K562 (cell line): ENCODE measurements at regions not wholly inside any gene's neighbourhood (a gene's known extent, or its start where the extent isn't known, plus 50 kb on each side); places are given as distances from the start of the nearest gene placed in this dataset.

Experiments used
- ATAC-seq: fragments of 200-7000 bp; cut with Tn5 transposase; 3 replicates; pipeline ENCODE4 v1.9.1; 2020; ENCODE audit warnings: moderate library complexity
- BruUV-seq: library from RNA; stranded (reverse); fragments of 400-500 nt; replicated peaks from 2 replicates; lab custom pipeline; 2021; lab: Mats Ljungman, UMichigan
- CTCF ChIA-PET: fragments of 300-600 bp; formaldehyde crosslinking; extraction: SDS; loops from one replicate; lab custom pipeline; 2021; ENCODE audit warnings: low intra/inter-chr PET ratio; lab: Yijun Ruan, JAX
- POLR2A ChIA-PET: fragments of 300-600, 350-650 bp; sonication (Branson Sonifier 250); formaldehyde crosslinking; extraction: SDS; loops from one replicate; lab custom pipeline; 2021; ENCODE audit warnings: antibody characterized with exemption, inconsistent platforms; lab: Yijun Ruan, JAX
- DNase-seq, 4 experiments: peaks; one replicate each; pipeline versions ENCODE4 v3.0.0 to v3.0.0-alpha.2; 2011 to 2018; ENCODE audit warnings: low spot score in 3 of 4, mixed read lengths in 3 of 4; ENCODE audit errors: extremely low read depth in 1 of 4
- FAIRE-seq: peaks from 2 replicates; lab custom pipeline; 2011; peaks lifted over from hg19 to GRCh38; lab: Jason Lieb, UNC
- H2AFZ ChIP-seq: 2 replicates; pipeline ENCODE4 v1.6.0; 2011; ENCODE audit warnings: low read depth, low read length, control low read depth, inconsistent platforms
- H3K27ac ChIP-seq: fragments of 200-600 bp; 3 replicates; pipeline ENCODE4 v1.8.0; 2011; ENCODE audit warnings: low read depth, mild to moderate bottlenecking, control low read depth, inconsistent platforms, low read length, moderate library complexity, mixed read lengths; ENCODE audit errors: extremely low read depth
- H3K27me3 ChIP-seq, 2 experiments: fragments of 300-600 bp in 1 of 2; 2 replicates in 1 of 2; 3 replicates in 1 of 2; pipeline versions ENCODE4 v1.6.0 to v1.8.0; 2011; ENCODE audit warnings: inconsistent platforms in 2 of 2, low read length in 2 of 2, mild to moderate bottlenecking in 1 of 2, mixed read lengths in 1 of 2, moderate library complexity in 1 of 2; ENCODE audit not compliant: control insufficient read depth in 2 of 2, insufficient read depth in 2 of 2
- H3K36me3 ChIP-seq: fragments of 300-600 bp; 3 replicates; pipeline ENCODE4 v1.8.0; 2011; ENCODE audit warnings: mild to moderate bottlenecking, low read length, inconsistent platforms; ENCODE audit not compliant: control insufficient read depth, insufficient read depth
- H3K4me1 ChIP-seq, 2 experiments: fragments of 200-600 bp in 1 of 2; replicated peaks in 1 of 2; 2 replicates in 1 of 2; 3 replicates in 1 of 2; pipeline versions ENCODE4 v1.5.1 to v1.8.0; 2011; ENCODE audit warnings: inconsistent platforms in 2 of 2, low read length in 2 of 2, mild to moderate bottlenecking in 1 of 2, mixed read lengths in 1 of 2, moderate library complexity in 1 of 2; ENCODE audit not compliant: control insufficient read depth in 2 of 2, insufficient read depth in 2 of 2
- H3K4me2 ChIP-seq: 2 replicates; pipeline ENCODE4 v1.6.1; 2011; ENCODE audit warnings: low read length, control low read depth, inconsistent platforms, mixed read lengths; ENCODE audit not compliant: insufficient read depth
- H3K4me3 ChIP-seq: fragments of 200-600 bp; sonication (generic), shearing (Covaris generic); 2 replicates; pipeline ENCODE4 v1.5.1; 2016; ENCODE audit warnings: control low read depth, inconsistent platforms
- H3K79me2 ChIP-seq: fragments of 200-600 bp; 3 replicates; pipeline ENCODE4 v1.8.0; 2011; ENCODE audit warnings: low read length, inconsistent platforms; ENCODE audit not compliant: control insufficient read depth, insufficient read depth
- H3K9ac ChIP-seq, 2 experiments: 2 replicates each; pipeline versions ENCODE4 v1.6.0 to v1.6.1; 2011; ENCODE audit warnings: low read depth in 2 of 2, low read length in 2 of 2, control low read depth in 1 of 2, inconsistent platforms in 1 of 2, mild to moderate bottlenecking in 1 of 2, mixed read lengths in 1 of 2; ENCODE audit not compliant: insufficient read depth in 1 of 2
- H3K9me1 ChIP-seq: one replicate; pipeline ENCODE4 v1.6.0; 2011; ENCODE audit warnings: inconsistent platforms, mild to moderate bottlenecking, low read length, moderate library complexity; ENCODE audit not compliant: control insufficient read depth, insufficient read depth
- H3K9me3 ChIP-seq: replicated peaks from 2 replicates; pipeline ENCODE4 v1.5.1; 2011; ENCODE audit warnings: low read depth, low read length, inconsistent platforms; ENCODE audit not compliant: control insufficient read depth, insufficient read depth
- H4K20me1 ChIP-seq: replicated peaks from 2 replicates; pipeline ENCODE4 v1.6.1; 2011; ENCODE audit warnings: low read length, inconsistent platforms, mixed read lengths; ENCODE audit not compliant: control insufficient read depth, insufficient read depth
- RBM15 ChIP-seq: fragments of 200-400 bp; formaldehyde crosslinking; IDR thresholded peaks from 2 replicates; pipeline ENCODE4 v1.6.1; 2018; ENCODE audit warnings: mild to moderate bottlenecking, low read length, moderate library complexity; ENCODE audit not compliant: insufficient read depth
- SMARCA4 ChIP-seq: fragments of 450-650 bp; IDR thresholded peaks from 2 replicates; pipeline ENCODE4 v1.6.1; 2016
- ZNF184 ChIP-seq: sonication (generic); formaldehyde crosslinking; IDR thresholded peaks from 2 replicates; pipeline ENCODE4 v1.5.0; 2020; ENCODE audit warnings: missing genetic modification reagents
- ZNF217 ChIP-seq: sonication (generic); formaldehyde crosslinking; IDR thresholded peaks from 2 replicates; pipeline ENCODE4 v1.8.0; 2022; ENCODE audit warnings: mild to moderate bottlenecking, missing genetic modification reagents
- ZNF23 ChIP-seq: fragments of 250-450 bp; sonication (Bioruptor Pico); IDR thresholded peaks from 2 replicates; pipeline ENCODE4 v1.4.0; 2020; ENCODE audit warnings: mild to moderate bottlenecking
- WGBS: fragments of 100-300 bp; shearing (Covaris generic); methylation state at CpG from one replicate; pipeline ENCODE4 v1.1.6; 2016; ENCODE audit warnings: low coverage, mixed read lengths; ENCODE audit not compliant: insufficient coverage; ENCODE audit errors: missing lambda C conversion rate; 5-methylcytosine and 5-hydroxymethylcytosine counted together
- in situ Hi-C: fragments of 300-500 bp; cut with MboI; formaldehyde crosslinking; loops from 4 replicates; pipeline ENCODE4 v1.15.0; 2018; ENCODE audit warnings: inconsistent platforms, mixed read lengths
- intact Hi-C: fragments of 100-400 bp; cut with micrococcal nuclease; formaldehyde crosslinking; loops from 2 replicates; pipeline ENCODE4 v1.14.2; 2022
- TF ChIP-seq, protein P1 (sequence below): fragments of 450-650 bp; formaldehyde crosslinking; conservative IDR thresholded peaks from 2 replicates; pipeline ENCODE4 v1.4.0; 2022; ENCODE audit warnings: mild to moderate bottlenecking, missing genetic modification characterization
- TF ChIP-seq, protein P2 (sequence below): fragments of 250-450 bp; sonication (Bioruptor Pico); IDR thresholded peaks from 2 replicates; pipeline ENCODE4 v1.4.0; 2020; ENCODE audit warnings: mild to moderate bottlenecking, moderate library complexity
- TF ChIP-seq, protein P3 (sequence below): fragments of 450-650 bp; IDR thresholded peaks from one replicate; pipeline ENCODE4 v1.6.1; 2018; ENCODE audit warnings: mild to moderate bottlenecking, moderate library complexity; ENCODE audit not compliant: partially characterized antibody

DNA sequence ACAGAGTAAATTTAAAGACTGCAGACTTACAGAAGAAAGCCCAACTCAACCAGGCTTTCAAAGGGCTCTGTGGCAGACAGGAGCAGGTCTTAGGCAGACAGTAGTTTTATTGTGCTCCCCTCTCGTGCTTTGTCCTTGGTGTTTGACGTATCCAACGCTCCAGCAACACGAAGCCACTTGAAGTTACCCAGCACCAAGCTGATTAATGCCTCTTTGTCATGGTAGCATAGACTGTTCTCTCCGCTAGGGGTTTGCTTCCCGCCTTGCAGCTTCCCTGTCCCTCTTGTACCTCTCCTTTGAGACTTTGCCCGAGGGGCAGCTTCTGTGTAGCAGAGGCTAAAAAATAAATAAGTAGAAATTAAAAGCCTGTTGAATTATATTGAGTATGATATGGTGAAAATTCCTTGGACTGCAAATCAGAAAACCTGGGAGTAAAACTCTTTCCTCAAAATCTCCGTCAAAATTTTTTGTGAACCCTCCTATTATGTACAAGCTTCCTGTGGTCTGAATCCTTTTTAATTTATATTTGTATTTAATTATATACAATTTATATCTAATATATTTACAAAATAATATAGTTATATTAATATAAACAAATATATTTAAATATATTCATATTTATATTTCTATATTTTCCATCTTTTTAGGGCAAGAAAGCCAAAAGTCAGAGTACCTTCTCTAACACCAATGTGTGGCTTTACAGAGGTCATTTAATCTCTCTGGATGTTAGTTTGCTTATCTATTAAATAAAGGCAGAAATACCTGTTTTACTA, 405.4 kb downstream of the DMAC1 start:
- Histone ChIP-seq H3K79me2 (no peaks in the 10 kb centered on the region), H3K9ac (no peak overlapping the region), H3K4me2 (no peak overlapping the region), H4K20me1 (no peaks in the 10 kb centered on the region), H3K4me1 (no peaks in the 10 kb centered on the region), H3K27ac (no peak overlapping the region), H3K36me3 (no peaks in the 10 kb centered on the region), H3K9me3 (no peaks in the 10 kb centered on the region), H2AFZ (no peak overlapping the region), H3K27me3 (no peaks in the 10 kb centered on the region), H3K9me1 (no peaks in the 10 kb centered on the region), H3K4me3 (no peak overlapping the region)
- DNase-seq (peak in 2 of 4 experiments; percentile 5 to 6), ATAC-seq (peak; percentile 61; the same call in 2 of the 3 replicates), FAIRE-seq (no peak)
- in situ Hi-C loops (no loop called here), intact Hi-C loops (no loop called here)
- CTCF ChIA-PET: no interaction called here
- TF ChIP-seq ZNF184 (CRISPR knock-in tag) (no peak), ZNF217 (no peak), ZNF23 (CRISPR knock-in tag) (no peak), SMARCA4 (no peak), RBM15 (no peak)
- TF ChIP-seq, protein P1, sequence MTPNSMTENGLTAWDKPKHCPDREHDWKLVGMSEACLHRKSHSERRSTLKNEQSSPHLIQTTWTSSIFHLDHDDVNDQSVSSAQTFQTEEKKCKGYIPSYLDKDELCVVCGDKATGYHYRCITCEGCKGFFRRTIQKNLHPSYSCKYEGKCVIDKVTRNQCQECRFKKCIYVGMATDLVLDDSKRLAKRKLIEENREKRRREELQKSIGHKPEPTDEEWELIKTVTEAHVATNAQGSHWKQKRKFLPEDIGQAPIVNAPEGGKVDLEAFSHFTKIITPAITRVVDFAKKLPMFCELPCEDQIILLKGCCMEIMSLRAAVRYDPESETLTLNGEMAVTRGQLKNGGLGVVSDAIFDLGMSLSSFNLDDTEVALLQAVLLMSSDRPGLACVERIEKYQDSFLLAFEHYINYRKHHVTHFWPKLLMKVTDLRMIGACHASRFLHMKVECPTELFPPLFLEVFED (CRISPR knock-in tag): no peak
- TF ChIP-seq, protein P2, sequence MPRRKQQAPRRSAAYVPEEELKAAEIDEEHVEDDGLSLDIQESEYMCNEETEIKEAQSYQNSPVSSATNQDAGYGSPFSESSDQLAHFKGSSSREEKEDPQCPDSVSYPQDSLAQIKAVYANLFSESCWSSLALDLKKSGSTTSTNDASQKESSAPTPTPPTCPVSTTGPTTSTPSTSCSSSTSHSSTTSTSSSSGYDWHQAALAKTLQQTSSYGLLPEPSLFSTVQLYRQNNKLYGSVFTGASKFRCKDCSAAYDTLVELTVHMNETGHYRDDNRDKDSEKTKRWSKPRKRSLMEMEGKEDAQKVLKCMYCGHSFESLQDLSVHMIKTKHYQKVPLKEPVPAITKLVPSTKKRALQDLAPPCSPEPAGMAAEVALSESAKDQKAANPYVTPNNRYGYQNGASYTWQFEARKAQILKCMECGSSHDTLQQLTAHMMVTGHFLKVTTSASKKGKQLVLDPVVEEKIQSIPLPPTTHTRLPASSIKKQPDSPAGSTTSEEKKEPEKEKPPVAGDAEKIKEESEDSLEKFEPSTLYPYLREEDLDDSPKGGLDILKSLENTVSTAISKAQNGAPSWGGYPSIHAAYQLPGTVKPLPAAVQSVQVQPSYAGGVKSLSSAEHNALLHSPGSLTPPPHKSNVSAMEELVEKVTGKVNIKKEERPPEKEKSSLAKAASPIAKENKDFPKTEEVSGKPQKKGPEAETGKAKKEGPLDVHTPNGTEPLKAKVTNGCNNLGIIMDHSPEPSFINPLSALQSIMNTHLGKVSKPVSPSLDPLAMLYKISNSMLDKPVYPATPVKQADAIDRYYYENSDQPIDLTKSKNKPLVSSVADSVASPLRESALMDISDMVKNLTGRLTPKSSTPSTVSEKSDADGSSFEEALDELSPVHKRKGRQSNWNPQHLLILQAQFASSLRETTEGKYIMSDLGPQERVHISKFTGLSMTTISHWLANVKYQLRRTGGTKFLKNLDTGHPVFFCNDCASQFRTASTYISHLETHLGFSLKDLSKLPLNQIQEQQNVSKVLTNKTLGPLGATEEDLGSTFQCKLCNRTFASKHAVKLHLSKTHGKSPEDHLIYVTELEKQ (CRISPR knock-in tag): no peak
- TF ChIP-seq, protein P3, sequence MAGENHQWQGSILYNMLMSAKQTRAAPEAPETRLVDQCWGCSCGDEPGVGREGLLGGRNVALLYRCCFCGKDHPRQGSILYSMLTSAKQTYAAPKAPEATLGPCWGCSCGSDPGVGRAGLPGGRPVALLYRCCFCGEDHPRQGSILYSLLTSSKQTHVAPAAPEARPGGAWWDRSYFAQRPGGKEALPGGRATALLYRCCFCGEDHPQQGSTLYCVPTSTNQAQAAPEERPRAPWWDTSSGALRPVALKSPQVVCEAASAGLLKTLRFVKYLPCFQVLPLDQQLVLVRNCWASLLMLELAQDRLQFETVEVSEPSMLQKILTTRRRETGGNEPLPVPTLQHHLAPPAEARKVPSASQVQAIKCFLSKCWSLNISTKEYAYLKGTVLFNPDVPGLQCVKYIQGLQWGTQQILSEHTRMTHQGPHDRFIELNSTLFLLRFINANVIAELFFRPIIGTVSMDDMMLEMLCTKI: no peak
- BruUV-seq: no TSS peak
- POLR2A ChIA-PET: interaction anchor here (0.6 kb wide), 1 partner anchor 17 kb away, joined by 3 read pairs; no protein-coding TSS in a partner anchor
- 0% methylated on average over 8 of the region's 8 CpGs for WGBS
